ENCODE measurements at regions not wholly inside any gene's neighbourhood (a gene's known extent, or its start where the extent isn't known, plus 50 kb on each side); places are given as distances from the start of the nearest gene placed in this dataset.

- TF ChIP-seq ZBTB33 (IDR thresholded peaks at IDR 0.05; ENCODE audit: extremely low read depth, insufficient replicate concordance, low read length) (no peak), MAX (IDR thresholded peaks at IDR 0.05) (no peak), REST (IDR thresholded peaks at IDR 0.05; ENCODE audit: low read depth) (no peak), ZNF274 (IDR thresholded peaks at IDR 0.05; ENCODE audit: low read depth, low read length) (no peak), POLR2A (IDR thresholded peaks at IDR 0.05; ENCODE audit: borderline replicate concordance, extremely low read depth, insufficient read depth, insufficient read length) (no peak), JUND (IDR thresholded peaks at IDR 0.05) (no peak), POLR2AphosphoS5 (IDR thresholded peaks at IDR 0.05; ENCODE audit: low read depth, low read length) (no peak)
Observed at GRCh38 chr2:43019536-43020183, 206.7 kb downstream of the ZFP36L2 start (continued).

- H3K4me2 ChIP-seq (ENCODE audit: low read length) = no peak overlapping the region
- DNase-seq (ENCODE audit: low read depth, low spot score) (no peak), ATAC-seq (no peak)
- no peaks in the 10 kb centered on the region for H3K9me2 ChIP-seq (ENCODE audit: insufficient read depth)
- no peaks in the 10 kb centered on the region for H3K4me1 ChIP-seq (ENCODE audit: control insufficient read depth in 1 of 2, insufficient read depth in 2 of 2, low read length in 2 of 2)
- ChIA-PET POLR2A (no interaction called here), CTCF (no interaction called here), RAD21 (ENCODE audit: low non-redundant PET in 1 of 2, low total read pairs in 2 of 2, uncharacterized antibody in 2 of 2, unreplicated experiment in 2 of 2) (no interaction called here)
- peaks cover 0 to 11% of the 10 kb centered on the region in 2 experiments; a peak in 3 of 4 replicates for H3K9me3 ChIP-seq (ENCODE audit: control insufficient read depth in 1 of 2, insufficient read depth in 1 of 2, low read depth in 1 of 2, low read length in 2 of 2)
- no peaks in the 10 kb centered on the region for H4K20me1 ChIP-seq (ENCODE audit: insufficient read depth)
- H3K79me2 ChIP-seq (ENCODE audit: insufficient read depth, low read length) = no peaks in the 10 kb centered on the region
- intact Hi-C loops (cut with micrococcal nuclease) = no loop called here
- no peak overlapping the region for H3K4me3 ChIP-seq (replicated peaks in 1 of 2; ENCODE audit: low read depth in 1 of 2, low read length in 2 of 2)
- H2AFZ ChIP-seq (ENCODE audit: low read depth, low read length, poor library complexity, severe bottlenecking) = no peak overlapping the region
- no peak overlapping the region for H3K9ac ChIP-seq (ENCODE audit: low read length)
- H3K27me3 ChIP-seq (ENCODE audit: insufficient read depth, low read length) = no peaks in the 10 kb centered on the region
- BruUV-seq (replicated peaks) = no TSS peak
- H3K36me3 ChIP-seq (ENCODE audit: control insufficient read depth in 1 of 2, insufficient read depth in 2 of 2, low read length in 2 of 2) = no peaks in the 10 kb centered on the region
- no peak overlapping the region for H3K27ac ChIP-seq (ENCODE audit: low read depth, low read length)
- TF ChIP-seq FOSL1 (IDR thresholded peaks at IDR 0.05; ENCODE audit: low read depth) (no peak), SRF (IDR thresholded peaks at IDR 0.05; ENCODE audit: low read depth) (no peak), ZBTB33 (IDR thresholded peaks at IDR 0.05; ENCODE audit: extremely low read depth, insufficient replicate concordance, low read length) (no peak), ZFX (IDR thresholded peaks at IDR 0.05) (no peak), RAD21 (IDR thresholded peaks at IDR 0.05; ENCODE audit: low read depth) (no peak), EZH2phosphoT487 (IDR thresholded peaks at IDR 0.05; ENCODE audit: borderline replicate concordance) (no peak), CTCF (IDR thresholded peaks at IDR 0.05 in 2 of 3, conservative IDR thresholded peaks at IDR 0.05 in 1 of 3; ENCODE audit: borderline replicate concordance in 1 of 3, insufficient read depth in 1 of 3, low read depth in 2 of 3, low read length in 2 of 3) (no peak), JUND (IDR thresholded peaks at IDR 0.05) (no peak), ZNF274 (IDR thresholded peaks at IDR 0.05; ENCODE audit: low read depth, low read length) (no peak), SP1 (IDR thresholded peaks at IDR 0.05; ENCODE audit: low read depth) (no peak), TCF7L2 (IDR thresholded peaks at IDR 0.05; ENCODE audit: borderline replicate concordance, extremely low read depth, insufficient read depth, insufficient read length) (no peak)
Observed at GRCh38 chr2:43019025-43019367, 207.4 kb downstream of the ZFP36L2 start.
